Esophagus (tissue), 2 donors: ENCODE measurements at regions not wholly inside any gene's neighbourhood (a gene's known extent, or its start where the extent isn't known, plus 50 kb on each side); places are given as distances from the start of the nearest gene placed in this dataset.

Experiments used
- H3K27ac ChIP-seq, 2 donors: one replicate each; pipeline ENCODE4 v1.5.1; 2013; ENCODE audit warnings: low read depth in 2 of 2, mild to moderate bottlenecking in 2 of 2, inconsistent platforms in 1 of 2, low read length in 1 of 2, moderate library complexity in 1 of 2
- H3K27me3 ChIP-seq, 2 donors: one replicate each; pipeline ENCODE4 v1.6.1; 2013; ENCODE audit warnings: low read length in 2 of 2, control low read depth in 1 of 2, mild to moderate bottlenecking in 1 of 2; ENCODE audit not compliant: insufficient read depth in 2 of 2, control insufficient read depth in 1 of 2
- H3K36me3 ChIP-seq, 2 donors: one replicate each; pipeline ENCODE4 v1.6.1; 2013; ENCODE audit warnings: low read length in 1 of 2; ENCODE audit not compliant: control insufficient read depth in 2 of 2, insufficient read depth in 2 of 2
- H3K4me1 ChIP-seq, 2 donors: one replicate each; pipeline ENCODE4 v1.6.1; 2013; ENCODE audit warnings: low read length in 1 of 2; ENCODE audit not compliant: control insufficient read depth in 2 of 2, insufficient read depth in 2 of 2
- H3K4me3 ChIP-seq, 2 donors: one replicate each; pipeline ENCODE4 v1.5.1; 2013; ENCODE audit warnings: low read length in 2 of 2, mild to moderate bottlenecking in 2 of 2, low read depth in 1 of 2, moderate library complexity in 1 of 2
- H3K9me3 ChIP-seq, 2 donors: one replicate each; pipeline ENCODE4 v1.6.1; 2013; ENCODE audit warnings: mild to moderate bottlenecking in 2 of 2, low read depth in 1 of 2, low read length in 1 of 2, moderate library complexity in 1 of 2; ENCODE audit not compliant: control insufficient read depth in 2 of 2, insufficient read depth in 1 of 2
- WGBS, 2 donors: extraction: QIAGEN DNeasy Blood & Tissue Kit; methylation state at CpG; one replicate each; pipeline ENCODE4 v1.1.7; 2013; 5-methylcytosine and 5-hydroxymethylcytosine counted together
- donor health status: healthy with polysubstance abuse.
- donor health status: Bipolar disorder and iron deficiency.

DNA sequence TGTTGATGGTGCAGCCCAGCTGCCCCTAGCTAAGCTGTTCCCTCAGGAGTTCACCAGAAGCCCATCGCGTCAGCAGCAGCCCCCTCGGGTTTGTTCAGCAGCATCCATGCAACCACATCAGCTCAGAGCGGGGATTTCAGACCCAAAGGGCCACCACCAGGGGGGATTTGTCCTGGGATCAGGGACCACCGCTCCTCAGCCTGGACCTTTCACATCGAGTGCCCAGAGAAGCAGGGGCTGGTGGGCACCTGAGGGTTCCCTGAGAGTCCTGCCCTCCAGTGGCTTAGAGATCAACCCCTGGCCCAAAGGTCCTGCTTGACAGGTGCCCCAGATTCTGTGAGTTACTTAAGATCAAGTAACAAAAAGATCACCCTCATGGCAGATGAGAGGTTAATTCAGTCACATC, 65.9 kb upstream of the C14orf180 start:
- Histone ChIP-seq H3K4me3 (no peak overlapping the region), H3K9me3 (peaks cover 11% of the 10 kb centered on the region in 2 donors), H3K4me1 (peaks cover 0 to 6% of the 10 kb centered on the region in 2 donors), H3K27ac (no peak overlapping the region), H3K27me3 (no peaks in the 10 kb centered on the region), H3K36me3 (no peaks in the 10 kb centered on the region)
- 66 to 77% methylated on average over 6 of the region's 6 CpGs for WGBS, 2 donors

DNA sequence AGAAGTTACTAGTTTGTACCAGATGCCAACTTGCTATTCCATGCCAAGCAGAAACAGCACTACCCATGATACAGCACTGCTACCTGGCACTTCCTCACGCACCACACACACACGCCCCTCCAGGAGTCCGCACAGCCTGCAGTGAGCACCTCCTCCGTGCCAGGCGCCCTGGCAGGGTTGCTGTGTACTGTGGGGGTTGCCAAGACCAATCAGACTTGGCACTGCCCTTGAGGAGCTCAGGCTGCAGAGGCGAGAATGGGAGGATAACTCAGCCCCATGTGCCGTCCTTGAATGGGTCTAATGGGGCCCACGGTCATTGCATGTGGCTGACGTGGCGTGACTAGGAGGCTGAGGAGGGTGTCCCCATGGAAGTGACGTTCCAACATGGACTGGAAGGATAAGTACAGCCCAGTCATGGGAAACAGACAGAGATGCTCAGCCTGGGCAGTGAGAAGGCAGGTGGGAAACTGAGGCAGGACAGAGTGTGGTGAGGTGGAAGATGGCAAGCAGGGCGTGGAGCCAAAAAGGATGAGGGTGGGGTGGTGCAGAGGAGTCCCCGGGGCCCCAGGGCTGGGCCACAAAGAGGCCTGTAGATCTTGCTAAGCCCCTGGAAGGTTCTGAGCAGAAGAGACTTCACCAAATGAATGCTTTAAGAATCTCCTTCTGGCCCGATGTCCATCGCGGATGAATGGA, 65.3 kb upstream of the C14orf180 start:
- 55 to 63% methylated on average over 16 of the region's 16 CpGs for WGBS, 2 donors
- Histone ChIP-seq H3K27ac (no peak overlapping the region), H3K9me3 (peaks cover 11% of the 10 kb centered on the region in 2 donors), H3K4me1 (peaks cover 0 to 6% of the 10 kb centered on the region in 2 donors), H3K36me3 (no peaks in the 10 kb centered on the region), H3K27me3 (no peaks in the 10 kb centered on the region), H3K4me3 (no peak overlapping the region)

DNA sequence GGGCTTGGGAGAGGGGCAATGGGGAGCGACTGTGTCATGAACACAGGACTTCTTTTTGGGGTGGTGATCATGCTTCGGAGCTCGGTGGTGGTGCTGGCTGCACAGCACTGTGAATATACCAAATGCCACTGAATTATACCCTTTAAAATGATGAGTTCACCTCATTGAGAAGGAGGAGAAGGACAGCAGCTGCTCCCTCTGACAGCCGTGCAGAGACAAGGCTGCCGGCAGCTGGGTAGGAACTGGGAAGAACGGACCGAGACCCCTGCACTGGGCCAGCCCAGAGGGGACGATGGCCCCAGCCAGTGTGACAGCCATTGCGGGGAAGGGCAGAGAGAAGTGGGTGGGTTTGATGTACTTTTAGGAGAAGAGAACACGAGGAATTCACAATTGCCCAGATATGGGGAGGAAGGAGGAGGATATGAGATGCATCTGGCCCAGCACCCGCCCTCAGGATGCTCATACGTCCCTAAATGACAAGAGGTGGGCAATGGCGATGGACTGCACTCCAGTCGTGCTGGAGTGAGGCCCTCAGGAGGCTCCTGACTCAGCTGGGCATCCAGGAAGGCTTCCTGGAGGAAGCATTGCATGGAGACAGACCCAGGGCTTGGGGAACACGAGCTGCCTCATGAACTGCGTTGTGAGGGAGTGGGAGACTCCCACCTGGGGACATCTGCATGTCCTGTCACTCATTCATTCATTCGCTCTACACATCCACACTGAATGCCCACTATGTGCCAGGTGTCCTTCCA, 64.3 kb upstream of the C14orf180 start:
- Histone ChIP-seq H3K9me3 (peaks cover 11% of the 10 kb centered on the region in 2 donors), H3K27ac (no peak overlapping the region), H3K4me1 (peaks cover 0 to 6% of the 10 kb centered on the region in 2 donors), H3K4me3 (no peak overlapping the region), H3K27me3 (no peaks in the 10 kb centered on the region), H3K36me3 (no peaks in the 10 kb centered on the region)
- 78 to 79% methylated on average over 17 of the region's 17 CpGs for WGBS, 2 donors

DNA sequence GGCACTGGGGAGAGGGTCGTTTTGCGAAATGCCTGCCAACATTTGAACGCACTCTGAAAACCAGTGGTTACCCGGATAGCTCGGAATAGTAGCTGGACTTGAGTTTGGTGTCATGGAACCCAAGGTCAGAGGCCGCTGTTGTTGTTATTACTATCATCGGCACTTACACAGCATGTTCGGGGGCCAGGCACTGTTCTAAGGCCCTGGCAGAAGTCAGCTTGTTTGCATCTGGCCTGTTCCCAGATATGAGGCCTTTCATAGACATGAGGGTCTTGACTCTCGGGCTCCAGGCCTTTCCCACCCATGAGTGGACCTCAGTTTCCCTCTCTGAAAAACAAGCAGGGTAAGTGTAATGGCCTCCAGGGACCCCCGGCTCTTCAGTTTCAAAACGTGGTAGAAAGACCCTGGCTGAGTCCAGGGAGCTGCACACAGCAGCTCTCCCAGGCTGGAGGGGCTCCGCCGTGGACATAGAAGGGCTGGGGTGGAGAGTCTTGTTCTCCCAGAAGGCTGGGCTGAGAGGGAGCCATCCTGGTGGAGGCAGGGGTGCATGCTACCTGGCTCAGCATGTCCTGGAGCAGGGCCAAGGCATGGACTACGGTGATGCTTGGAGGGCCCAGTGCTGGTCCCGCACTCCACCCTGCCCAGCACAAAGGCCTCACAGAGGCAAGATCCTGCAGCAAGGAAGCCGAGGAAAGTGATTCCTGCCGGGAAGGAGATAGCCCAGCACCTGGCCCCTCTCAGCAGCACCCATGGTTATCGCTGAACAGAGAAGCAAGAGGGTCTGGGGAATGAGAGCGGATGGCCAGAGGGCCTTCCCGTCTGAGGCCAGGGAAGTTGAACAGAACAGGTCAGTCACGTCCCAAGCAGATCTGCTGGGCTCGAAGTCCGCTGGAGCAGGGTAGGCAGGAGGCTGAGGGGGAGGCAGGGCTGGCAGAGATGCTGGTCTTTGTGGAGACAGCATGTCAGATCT, 63.5 kb upstream of the C14orf180 start:
- 85 to 87% methylated on average over 23 of the region's 23 CpGs for WGBS, 2 donors

DNA sequence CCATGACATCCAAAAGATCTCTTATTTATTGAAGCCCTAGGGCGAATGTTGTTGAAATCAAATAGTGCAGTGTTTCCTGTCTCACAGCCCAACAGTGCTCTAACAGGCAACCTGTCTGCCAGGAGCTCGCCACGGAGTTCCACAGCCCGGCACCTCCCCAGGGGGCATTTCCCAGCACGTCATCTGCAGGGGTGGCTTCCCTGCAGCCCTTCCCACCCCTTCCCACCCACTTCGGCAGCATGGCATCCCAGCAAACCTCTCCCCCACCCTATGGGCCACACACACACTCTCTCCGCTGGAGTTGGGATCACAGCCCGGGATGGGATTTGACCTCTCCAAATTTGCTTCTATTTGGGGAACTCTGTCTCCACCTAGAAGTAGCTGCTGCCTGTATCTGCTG, 62.7 kb upstream of the C14orf180 start:
- no peaks in the 10 kb centered on the region for H3K4me1 ChIP-seq
- no peak overlapping the region for H3K27ac ChIP-seq
- H3K27me3 ChIP-seq = no peaks in the 10 kb centered on the region
- H3K9me3 ChIP-seq = peaks cover 11% of the 10 kb centered on the region in 2 donors
- H3K36me3 ChIP-seq = no peaks in the 10 kb centered on the region
- WGBS, 2 donors = 49 to 65% methylated on average over 8 of the region's 8 CpGs
- no peak overlapping the region for H3K4me3 ChIP-seq

More for the DNA sequence above, 63.5 kb upstream of the C14orf180 start:
- no peak overlapping the region for H3K4me3 ChIP-seq
- no peaks in the 10 kb centered on the region for H3K27me3 ChIP-seq
- peaks cover 11% of the 10 kb centered on the region in 2 donors for H3K9me3 ChIP-seq
- H3K27ac ChIP-seq = no peak overlapping the region
- H3K36me3 ChIP-seq = no peaks in the 10 kb centered on the region
- peaks cover 0 to 1% of the 10 kb centered on the region in 2 donors for H3K4me1 ChIP-seq

DNA sequence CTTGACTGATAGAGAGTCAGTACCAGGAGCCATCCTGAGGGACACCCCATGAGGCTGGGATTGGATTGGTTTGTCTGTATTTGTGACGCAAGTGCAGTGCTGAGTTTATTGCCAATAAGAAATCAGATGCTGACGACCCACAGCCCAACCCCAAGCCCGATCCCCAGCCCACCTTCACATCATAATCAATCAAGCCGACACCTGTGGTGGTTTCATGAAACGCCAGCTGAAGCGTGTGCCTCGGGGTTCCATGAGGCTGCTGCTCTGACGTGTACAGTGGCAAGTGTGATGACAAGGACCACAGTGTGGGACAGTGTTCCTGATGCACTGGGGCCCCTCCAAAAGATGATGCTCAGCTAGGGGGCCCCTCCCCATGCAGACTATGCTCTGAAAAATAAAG, 62.1 kb upstream of the C14orf180 start:
- Histone ChIP-seq H3K4me3 (no peak overlapping the region), H3K4me1 (no peaks in the 10 kb centered on the region), H3K9me3 (peaks cover 11% of the 10 kb centered on the region in 2 donors), H3K36me3 (no peaks in the 10 kb centered on the region), H3K27ac (no peak overlapping the region), H3K27me3 (no peaks in the 10 kb centered on the region)
- WGBS, 2 donors = 74 to 87% methylated on average over 8 of the region's 8 CpGs

DNA sequence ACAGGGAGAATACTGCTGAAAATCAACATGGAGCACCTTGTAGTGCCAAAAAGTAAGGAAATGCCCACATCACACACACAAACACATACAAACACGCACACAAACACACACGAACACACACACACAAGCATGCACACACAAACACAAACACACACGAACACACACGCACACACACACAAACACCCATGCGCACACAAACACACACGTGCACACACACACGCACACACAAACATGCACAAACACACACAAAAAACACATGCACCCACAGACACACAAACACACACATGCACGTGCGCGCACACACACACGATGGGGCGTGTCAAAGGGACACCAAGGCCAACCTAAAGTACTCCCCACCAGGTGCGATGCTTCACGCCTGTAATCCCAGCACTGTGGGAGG, 61.7 kb upstream of the C14orf180 start:
- no peaks in the 10 kb centered on the region for H3K27me3 ChIP-seq
- no peak overlapping the region for H3K4me3 ChIP-seq
- H3K27ac ChIP-seq = no peak overlapping the region
- H3K4me1 ChIP-seq = no peaks in the 10 kb centered on the region
- H3K36me3 ChIP-seq = no peaks in the 10 kb centered on the region
- peaks cover 11% of the 10 kb centered on the region in 2 donors for H3K9me3 ChIP-seq
- WGBS, 2 donors = 83 to 92% methylated on average over 14 of the region's 14 CpGs

DNA sequence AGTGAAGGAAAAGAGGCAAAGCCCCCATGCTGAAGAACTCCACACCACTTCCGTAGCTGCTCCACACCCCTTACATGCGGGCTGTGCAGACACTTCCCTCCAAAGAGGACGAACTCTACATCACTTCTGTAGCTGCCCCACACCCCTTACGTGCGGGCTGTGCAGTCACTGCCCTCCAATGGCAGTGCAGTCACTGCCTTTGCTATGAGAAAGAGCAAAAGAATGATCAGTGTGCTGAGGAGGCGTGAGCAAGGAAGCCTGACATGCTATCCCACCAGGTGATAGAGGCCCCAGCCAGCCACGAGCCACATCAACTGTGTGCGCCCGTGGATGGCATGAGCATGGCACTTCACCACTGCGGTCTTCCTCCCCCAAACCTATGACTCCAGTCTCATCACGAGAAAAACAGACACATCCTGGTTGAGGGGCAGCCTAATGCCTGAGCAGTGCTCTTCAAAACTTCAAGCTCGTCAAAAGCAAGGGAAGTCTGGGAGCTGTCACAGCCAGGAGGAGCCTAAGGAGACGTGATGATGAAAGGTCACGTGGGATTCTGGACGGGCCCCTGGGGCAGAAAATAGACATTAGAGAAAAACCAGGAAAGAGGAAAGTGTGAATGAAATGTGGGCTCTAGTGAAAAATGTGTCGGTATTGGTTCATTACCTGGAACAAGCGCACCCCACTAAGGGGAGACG, 60.8 kb upstream of the C14orf180 start:
- H3K9me3 ChIP-seq = peaks cover 11% of the 10 kb centered on the region in 2 donors
- H3K4me3 ChIP-seq = no peak overlapping the region
- WGBS, 2 donors = 80 to 82% methylated on average over 18 of the region's 18 CpGs
- no peaks in the 10 kb centered on the region for H3K4me1 ChIP-seq
- no peaks in the 10 kb centered on the region for H3K36me3 ChIP-seq
- H3K27me3 ChIP-seq = no peaks in the 10 kb centered on the region
- H3K27ac ChIP-seq = no peak overlapping the region

DNA sequence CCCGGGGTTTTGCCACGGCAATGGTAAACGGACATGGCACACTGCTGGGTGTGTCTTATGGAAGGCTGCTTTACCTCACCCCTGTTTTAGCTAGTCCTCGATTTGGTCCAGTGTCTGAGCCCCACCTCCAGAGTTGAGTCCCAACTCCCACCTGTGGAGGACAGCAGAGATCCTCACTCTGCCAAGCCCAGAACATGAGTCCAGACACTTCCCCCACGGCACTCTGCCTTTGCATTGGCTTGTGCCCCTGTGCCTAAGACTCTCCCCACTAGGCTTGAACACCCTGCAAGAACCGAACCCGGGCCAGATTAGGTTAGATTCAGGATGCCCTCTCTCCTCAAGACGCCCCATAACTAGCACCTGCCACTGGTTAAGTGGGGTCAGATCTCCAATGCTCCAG, 59.8 kb upstream of the C14orf180 start:
- Histone ChIP-seq H3K27ac (no peak overlapping the region), H3K27me3 (no peaks in the 10 kb centered on the region), H3K9me3 (peaks cover 11% of the 10 kb centered on the region in 2 donors), H3K36me3 (no peaks in the 10 kb centered on the region), H3K4me1 (no peaks in the 10 kb centered on the region), H3K4me3 (no peak overlapping the region)
- WGBS, 2 donors = 75 to 83% methylated on average over 8 of the region's 8 CpGs
